Activated T-helper 1 cell treated with anti-CD3 and anti-CD28 coated beads, Interleukin-12 subunit alpha, Interleukin-12 subunit beta, Interleukin-2, Interleukin-4 antibody, amounts not matched to agents 30 ng/mL and 10 ng/mL and 1 ng/mL, durations not matched to agents 14 hours and 24 hours and 36 hours (primary cell): ENCODE measurements at regions not wholly inside any gene's neighbourhood (a gene's known extent, or its start where the extent isn't known, plus 50 kb on each side); places are given as distances from the start of the nearest gene placed in this dataset.
"Not testable (repeated sequence)": the region's sequence is repeated elsewhere in the genome, so short reads cannot be mapped to it uniquely, and the experiment has no call there.

Experiments used
- DNase-seq: peaks from one replicate; pipeline ENCODE4 v3.0.0; 2021; ENCODE audit warnings: low spot score
- H3K27ac Mint-ChIP-seq: one replicate; pipeline ENCODE4 v1.8.0; 2021; ENCODE audit warnings: mild to moderate bottlenecking, mixed read lengths
- H3K27me3 Mint-ChIP-seq: one replicate; pipeline ENCODE4 v1.8.0; 2022; ENCODE audit warnings: mild to moderate bottlenecking, moderate library complexity, mixed read lengths; ENCODE audit not compliant: insufficient read depth
- H3K36me3 Mint-ChIP-seq: one replicate; pipeline ENCODE4 v1.8.0; 2021; ENCODE audit warnings: low read depth, mixed read lengths
- H3K4me1 Mint-ChIP-seq: one replicate; pipeline ENCODE4 v1.8.0; 2021; ENCODE audit warnings: low read depth, mixed read lengths
- H3K4me3 Mint-ChIP-seq: one replicate; pipeline ENCODE4 v1.8.0; 2021; ENCODE audit warnings: mild to moderate bottlenecking, moderate library complexity, mixed read lengths
- H3K9me3 Mint-ChIP-seq: one replicate; pipeline ENCODE4 v1.8.0; 2021; ENCODE audit warnings: mixed read lengths
- intact Hi-C: fragments of 100-400 bp; cut with micrococcal nuclease; formaldehyde crosslinking; loops from one replicate; pipeline ENCODE4 v1.15.1; 2024

DNA sequence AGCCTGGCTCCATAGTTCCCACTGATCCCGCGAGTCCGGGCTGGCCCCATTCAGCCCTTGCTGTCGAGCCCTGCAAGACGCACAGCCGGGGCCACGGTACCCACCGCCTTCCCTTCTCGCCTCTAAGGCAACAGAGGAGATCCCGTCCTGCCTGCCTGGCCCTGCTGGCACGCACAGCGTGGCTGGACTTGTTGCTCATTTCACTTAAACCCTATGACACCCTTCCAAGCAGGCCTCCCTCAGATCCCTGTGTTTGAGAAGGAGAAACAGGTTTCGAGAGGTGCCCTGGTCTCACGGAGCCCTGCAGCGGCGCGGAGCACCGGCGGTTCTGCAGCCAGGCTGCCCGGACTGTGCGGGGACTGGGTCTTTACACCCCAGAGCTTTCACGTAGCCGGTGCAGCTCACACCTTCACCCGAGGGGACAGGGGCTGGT lies 1048.4 kb downstream of the BRD1 start:
- intact Hi-C loops: no loop called here
- H3K27ac Mint-ChIP-seq: no peak overlapping the region
- H3K4me1 Mint-ChIP-seq: no peaks in the 10 kb centered on the region
- H3K36me3 Mint-ChIP-seq: no peaks in the 10 kb centered on the region
- H3K4me3 Mint-ChIP-seq: no peak overlapping the region
- no peaks in the 10 kb centered on the region for H3K27me3 Mint-ChIP-seq
- DNase-seq: no peak
- peaks cover 5% of the 10 kb centered on the region for H3K9me3 Mint-ChIP-seq

DNA sequence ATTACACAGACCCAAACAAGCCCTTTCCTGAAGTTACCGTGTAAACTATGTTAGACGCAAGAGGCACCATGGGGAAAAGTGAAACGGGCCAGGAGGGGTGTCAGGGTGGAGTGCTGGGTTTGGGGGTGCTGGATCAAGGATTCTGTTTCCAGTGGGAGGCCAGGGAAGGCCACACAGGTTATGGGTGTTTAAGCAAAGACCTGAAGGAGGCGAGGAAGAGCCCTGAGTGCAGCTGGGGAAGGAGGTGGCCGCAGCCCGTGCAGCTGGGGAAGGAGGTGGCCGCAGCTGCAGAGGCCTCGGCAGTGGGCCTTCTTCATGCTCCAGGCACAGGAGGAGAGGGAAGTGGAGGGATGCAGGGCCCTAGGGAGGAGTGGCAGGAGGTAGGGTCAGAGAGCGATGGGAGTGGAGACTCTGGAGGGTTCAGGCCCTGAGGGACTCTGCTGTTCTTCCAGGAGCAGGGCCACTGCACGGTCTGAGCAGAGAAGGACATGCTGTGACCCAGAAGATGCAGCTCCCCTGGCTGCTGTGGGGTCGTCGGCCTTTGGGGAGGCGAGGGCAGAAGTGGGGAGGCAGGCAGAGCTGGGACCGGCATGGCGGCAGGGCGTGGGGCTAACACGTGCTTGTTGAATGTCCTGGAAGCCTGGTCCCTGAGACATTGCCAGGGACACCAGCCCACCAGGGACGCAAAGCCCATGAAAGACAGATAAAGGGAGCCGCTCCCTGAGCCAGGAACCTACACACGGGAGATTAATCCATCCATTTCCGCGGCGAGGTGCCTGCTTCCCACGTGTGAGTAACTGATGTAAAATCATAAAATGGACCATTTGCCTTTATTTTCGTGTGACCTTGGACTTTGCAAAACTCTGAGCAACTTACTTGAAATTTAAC lies 1049.1 kb downstream of the BRD1 start:
- Mint-ChIP-seq H3K4me3 (no peak overlapping the region), H3K27me3 (no peaks in the 10 kb centered on the region), H3K36me3 (no peaks in the 10 kb centered on the region), H3K9me3 (peaks cover 5% of the 10 kb centered on the region), H3K27ac (no peak overlapping the region), H3K4me1 (no peaks in the 10 kb centered on the region)
- intact Hi-C loops: no loop called here
- DNase-seq: no peak

- Mint-ChIP-seq H3K27ac (no peak overlapping the region), H3K4me1 (no peaks in the 10 kb centered on the region), H3K36me3 (no peaks in the 10 kb centered on the region), H3K9me3 (peaks cover 5% of the 10 kb centered on the region), H3K4me3 (no peak overlapping the region), H3K27me3 (no peaks in the 10 kb centered on the region)
- no peak for DNase-seq
- intact Hi-C loops: no loop called here
These were observed 1055.3 kb downstream of the BRD1 start for GRCh38 chr22:48772286-48772907.

DNA sequence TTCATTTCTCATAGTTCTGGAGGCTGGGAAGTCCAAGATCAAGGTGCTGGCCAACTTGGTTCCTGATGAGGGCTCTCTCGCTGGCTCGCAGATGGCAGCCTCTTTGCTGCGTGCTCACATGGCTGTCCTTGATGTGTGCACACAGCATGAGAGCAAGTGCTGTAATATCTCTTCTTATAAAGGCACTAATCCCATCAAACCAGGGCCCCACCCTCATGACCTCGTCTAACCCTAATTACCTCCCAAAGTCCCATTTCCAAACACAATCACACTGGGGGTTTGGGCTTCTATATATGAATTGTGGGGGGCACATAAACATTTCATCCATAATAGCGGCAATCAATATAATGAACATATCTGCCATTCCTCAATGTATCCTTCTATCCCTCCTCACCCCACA lies 1062.1 kb downstream of the BRD1 start:
- no peak overlapping the region for H3K27ac Mint-ChIP-seq
- DNase-seq: no peak

GRCh38 chr22:48761546-48761945 lies 1066.1 kb downstream of the BRD1 start:
- no peak for DNase-seq
- Mint-ChIP-seq H3K27me3 (peaks cover 5% of the 10 kb centered on the region), H3K9me3 (no peaks in the 10 kb centered on the region), H3K27ac (no peak overlapping the region), H3K36me3 (no peaks in the 10 kb centered on the region), H3K4me1 (no peaks in the 10 kb centered on the region), H3K4me3 (no peak overlapping the region)
- intact Hi-C loops: no loop called here

More for the DNA sequence above, 1062.1 kb downstream of the BRD1 start:
- Mint-ChIP-seq H3K4me3 (no peak overlapping the region), H3K36me3 (no peaks in the 10 kb centered on the region), H3K27me3 (peaks cover 2% of the 10 kb centered on the region), H3K9me3 (no peaks in the 10 kb centered on the region), H3K4me1 (no peaks in the 10 kb centered on the region)
- intact Hi-C loops: no loop called here

GRCh38 chr22:48760481-48761390 lies 1066.9 kb downstream of the BRD1 start:
- no peak overlapping the region for H3K27ac Mint-ChIP-seq
- no peak overlapping the region for H3K4me3 Mint-ChIP-seq
- no peak for DNase-seq
- no peaks in the 10 kb centered on the region for H3K36me3 Mint-ChIP-seq
- intact Hi-C loops: no loop called here
- peaks cover 3% of the 10 kb centered on the region for H3K27me3 Mint-ChIP-seq
- H3K9me3 Mint-ChIP-seq: no peaks in the 10 kb centered on the region
- H3K4me1 Mint-ChIP-seq: no peaks in the 10 kb centered on the region

DNA sequence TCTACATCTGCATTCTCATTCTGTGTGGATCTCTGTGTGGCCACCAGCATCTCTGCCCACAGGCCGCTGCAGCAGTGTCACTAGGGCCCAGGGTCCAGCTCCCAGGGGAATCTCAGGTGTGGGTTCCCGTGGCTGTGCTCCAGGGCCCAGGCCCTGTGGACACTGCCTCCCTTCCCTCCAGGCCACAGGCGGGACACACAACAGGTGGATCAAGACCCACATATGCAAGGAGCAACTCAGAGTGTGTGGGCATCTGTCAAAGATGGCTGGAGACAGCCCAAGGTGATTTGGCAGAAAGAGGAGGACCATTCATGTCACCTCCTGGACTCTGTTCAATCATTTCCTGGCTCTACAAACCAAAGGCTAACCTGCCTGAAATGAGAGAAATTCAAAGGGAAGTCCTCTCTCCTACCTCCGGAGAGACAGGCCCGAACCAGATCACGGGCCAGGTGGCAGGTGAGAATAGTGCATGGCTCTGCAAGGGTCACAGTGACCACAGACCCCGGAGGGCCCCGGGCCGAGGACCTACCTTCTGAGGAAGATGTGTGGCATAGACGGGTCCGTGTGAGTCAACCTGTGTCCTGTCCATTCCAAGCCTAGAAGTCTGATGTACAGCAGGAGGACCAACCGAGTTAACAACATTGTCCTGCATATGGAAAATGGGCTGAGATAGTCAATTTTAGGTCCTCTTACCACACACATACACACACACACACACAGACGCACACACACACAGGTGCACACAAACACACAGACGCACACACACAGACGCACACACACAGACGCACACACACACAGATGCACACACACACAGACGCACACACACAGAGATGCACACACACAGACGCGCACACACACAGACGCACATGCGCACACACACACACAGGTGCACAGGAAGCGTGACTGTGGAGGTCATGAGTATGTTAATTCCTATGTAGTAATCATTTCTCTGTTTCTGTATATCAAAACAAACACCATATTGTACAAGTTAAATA lies 1068.5 kb downstream of the BRD1 start:
- DNase-seq: no peak
- Mint-ChIP-seq H3K27me3 (peaks cover 3% of the 10 kb centered on the region), H3K36me3 (no peaks in the 10 kb centered on the region), H3K4me1 (no peaks in the 10 kb centered on the region), H3K27ac (no peak overlapping the region), H3K4me3 (no peak overlapping the region), H3K9me3 (no peaks in the 10 kb centered on the region)
- intact Hi-C loops: no loop called here

GRCh38 chr22:48757985-48758561 lies 1069.6 kb downstream of the BRD1 start:
- DNase-seq: no peak
- H3K27ac Mint-ChIP-seq: no peak overlapping the region
- H3K9me3 Mint-ChIP-seq: no peaks in the 10 kb centered on the region
- H3K4me1 Mint-ChIP-seq: no peaks in the 10 kb centered on the region
- no peak overlapping the region for H3K4me3 Mint-ChIP-seq
- H3K36me3 Mint-ChIP-seq: no peaks in the 10 kb centered on the region
- H3K27me3 Mint-ChIP-seq: peaks cover 3% of the 10 kb centered on the region
- intact Hi-C loops: no loop called here

DNA sequence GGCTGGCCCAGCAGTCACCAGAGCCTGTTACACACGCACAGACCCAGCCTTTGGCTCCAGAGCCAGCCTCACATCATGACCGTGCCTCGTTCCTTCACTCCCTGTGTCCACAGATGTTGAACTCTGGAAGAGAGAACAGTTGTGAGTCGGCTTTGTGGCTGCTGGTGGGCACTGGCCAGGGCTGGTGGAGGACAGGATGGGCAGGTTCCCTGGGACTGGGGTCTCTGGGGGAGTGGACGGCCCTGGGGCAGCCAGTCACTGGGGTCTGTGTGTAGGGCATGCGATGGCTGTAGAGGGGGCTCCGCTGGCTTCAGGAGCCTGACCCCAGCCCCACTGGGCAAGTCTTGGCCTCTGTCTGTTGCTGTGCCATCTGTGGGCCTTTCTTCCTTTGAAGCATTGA lies 1070.1 kb downstream of the BRD1 start:
- H3K27ac Mint-ChIP-seq: no peak overlapping the region
- H3K4me3 Mint-ChIP-seq: no peak overlapping the region
- H3K36me3 Mint-ChIP-seq: no peaks in the 10 kb centered on the region
- no peak for DNase-seq
- no peaks in the 10 kb centered on the region for H3K9me3 Mint-ChIP-seq
- intact Hi-C loops: no loop called here
- peaks cover 3% of the 10 kb centered on the region for H3K27me3 Mint-ChIP-seq
- no peaks in the 10 kb centered on the region for H3K4me1 Mint-ChIP-seq

- intact Hi-C loops, H3K4me3 Mint-ChIP-seq, DNase-seq, H3K27ac Mint-ChIP-seq, H3K9me3 Mint-ChIP-seq, H3K27me3 Mint-ChIP-seq, H3K4me1 Mint-ChIP-seq, H3K36me3 Mint-ChIP-seq: not testable (repeated sequence)
These were observed 1070.5 kb downstream of the BRD1 start for GRCh38 chr22:48757135-48757534.

GRCh38 chr22:48756146-48757111 lies 1071.2 kb downstream of the BRD1 start:
- no peak for DNase-seq
- no peaks in the 10 kb centered on the region for H3K4me1 Mint-ChIP-seq
- H3K9me3 Mint-ChIP-seq: no peaks in the 10 kb centered on the region
- H3K36me3 Mint-ChIP-seq: no peaks in the 10 kb centered on the region
- H3K27me3 Mint-ChIP-seq: peaks cover 3% of the 10 kb centered on the region
- no peak overlapping the region for H3K27ac Mint-ChIP-seq
- intact Hi-C loops: no loop called here
- H3K4me3 Mint-ChIP-seq: no peak overlapping the region
